Sigmoid colon (tissue), 4 donors: ENCODE measurements at regions not wholly inside any gene's neighbourhood (a gene's known extent, or its start where the extent isn't known, plus 50 kb on each side); places are given as distances from the start of the nearest gene placed in this dataset.

Experiments used
- CTCF ChIP-seq, 4 experiments: fragments of 450-650 bp in 3 of 4; fragments of 200-600 bp in 1 of 4; IDR thresholded peaks; one replicate each; pipeline ENCODE4 v1.5.1; 2016 to 2019; ENCODE audit warnings: antibody characterized with exemption in 4 of 4, mild to moderate bottlenecking in 3 of 4, moderate library complexity in 2 of 4
- POLR2A ChIP-seq, 2 donors: fragments of 450-650 bp; IDR thresholded peaks; one replicate each; pipeline ENCODE4 v1.6.1; 2016; ENCODE audit warnings: antibody characterized with exemption in 2 of 2, mild to moderate bottlenecking in 2 of 2, moderate library complexity in 2 of 2
- POLR2AphosphoS5 ChIP-seq, 4 donors: sonication (generic); formaldehyde crosslinking; IDR thresholded peaks; one replicate each; pipeline ENCODE4 v1.6.1; 2017; ENCODE audit warnings: antibody characterized with exemption in 4 of 4

GRCh38 chr2:186269536-186269935, 216.5 kb upstream of the ZC3H15 start:
- TF ChIP-seq CTCF (IDR thresholded peaks at IDR 0.05) (no peak), POLR2AphosphoS5 (IDR thresholded peaks at IDR 0.05) (no peak), POLR2A (IDR thresholded peaks at IDR 0.05) (no peak)
